ENCODE measurements at regions not wholly inside any gene's neighbourhood (a gene's known extent, or its start where the extent isn't known, plus 50 kb on each side); places are given as distances from the start of the nearest gene placed in this dataset.

- TF ChIP-seq OSR2 (tag by site-specific recombination; IDR thresholded peaks at IDR 0.05) (peak; percentile 71; the same call in 1 of the 2 replicates), ZSCAN23 (tag by site-specific recombination; IDR thresholded peaks at IDR 0.05) (no peak), ATF2 (tag by site-specific recombination; IDR thresholded peaks at IDR 0.05; ENCODE audit: low read depth) (0 out of 2 replicates have a peak, but pooled peaks have one; percentile 39), ZNF621 (tag by site-specific recombination; IDR thresholded peaks at IDR 0.05) (no peak), ZNF169 (tag by site-specific recombination; IDR thresholded peaks at IDR 0.05) (no peak), ZNF580 (tag by site-specific recombination; IDR thresholded peaks at IDR 0.05) (peak; percentile 19; the same call in 1 of the 2 replicates), ZNF350 (tag by site-specific recombination; IDR thresholded peaks at IDR 0.05) (no peak), ZSCAN4 (tag by site-specific recombination; IDR thresholded peaks at IDR 0.05) (no peak), ZNF19 (tag by site-specific recombination; IDR thresholded peaks at IDR 0.05; ENCODE audit: low read depth) (no peak), TSHZ1 (tag by site-specific recombination; IDR thresholded peaks at IDR 0.05; ENCODE audit: borderline replicate concordance) (no peak), ZNF37A (tag by site-specific recombination; IDR thresholded peaks at IDR 0.05) (0 out of 2 replicates have a peak, but pooled peaks have one; percentile 4), ZNF555 (tag by site-specific recombination; conservative IDR thresholded peaks at IDR 0.05) (no peak), IKZF3 (tag by site-specific recombination; IDR thresholded peaks at IDR 0.05) (0 out of 2 replicates have a peak, but pooled peaks have one; percentile 13), BCL11A (tag by site-specific recombination; IDR thresholded peaks at IDR 0.05; ENCODE audit: low read depth) (no peak), ZNF658 (tag by site-specific recombination; IDR thresholded peaks at IDR 0.05) (no peak), WT1 (tag by site-specific recombination; IDR thresholded peaks at IDR 0.05) (no peak), KLF17 (tag by site-specific recombination; IDR thresholded peaks at IDR 0.05) (no peak), ZNF18 (tag by site-specific recombination; IDR thresholded peaks at IDR 0.05) (0 out of 2 replicates have a peak, but pooled peaks have one; percentile 46), INSM2 (tag by site-specific recombination; IDR thresholded peaks at IDR 0.05) (no peak), ZNF560 (tag by site-specific recombination; IDR thresholded peaks at IDR 0.05; ENCODE audit: borderline replicate concordance) (no peak), ZNF645 (tag by site-specific recombination; IDR thresholded peaks at IDR 0.05) (no peak), SALL2 (tag by site-specific recombination; IDR thresholded peaks at IDR 0.05; ENCODE audit: borderline replicate concordance) (no peak), HIC1 (tag by site-specific recombination; IDR thresholded peaks at IDR 0.05) (no peak)
Measured at GRCh38 chr6:84353459-84354423, 126.3 kb upstream of the CEP162 start (continued).

Data from HEK293 (cell line).